GM21717 (cell line): ENCODE measurements at regions not wholly inside any gene's neighbourhood (a gene's known extent, or its start where the extent isn't known, plus 50 kb on each side); places are given as distances from the start of the nearest gene placed in this dataset.
A peak's percentile ranks its signal among the peaks of the same experiment; 100 is the strongest.

ENCODE experiments used
- ATAC-seq: cut with Tn5 transposase; IDR thresholded peaks from one replicate; pipeline ENCODE4 v1.9.1; 2021; ENCODE audit warnings: mild to moderate bottlenecking, moderate library complexity; ENCODE audit not compliant: unreplicated experiment

- ATAC-seq: peak; percentile 77
These were observed 69.0 kb upstream of the VOPP1 start for GRCh38 chr7:55641273-55641691.

- ATAC-seq: no peak
These were observed 67.3 kb upstream of the VOPP1 start for GRCh38 chr7:55639640-55640039.

GRCh38 chr7:55629051-55629677, 56.9 kb upstream of the VOPP1 start:
- no peak for ATAC-seq

GRCh38 chr7:55624813-55625212, 52.5 kb upstream of the VOPP1 start:
- no peak for ATAC-seq

GRCh38 chr7:55623617-55624016, 51.3 kb upstream of the VOPP1 start:
- no peak for ATAC-seq

- no peak for ATAC-seq
These were observed 49.9 kb upstream of the VOPP1 start for GRCh38 chr7:55622241-55622640.
